ENCODE measurements at regions not wholly inside any gene's neighbourhood (a gene's known extent, or its start where the extent isn't known, plus 50 kb on each side); places are given as distances from the start of the nearest gene placed in this dataset.

GRCh38 chr6:82588020-82588419 lies 224.4 kb downstream of the TPBG start:
- TF ChIP-seq CTCF (IDR thresholded peaks at IDR 0.05; ENCODE audit: low read depth, low read length), result no peak
- no peak for DNase-seq (ENCODE audit: extremely low read depth, low read depth)

GRCh38 chr6:82588859-82589412 lies 225.3 kb downstream of the TPBG start:
- no peak for DNase-seq (ENCODE audit: extremely low read depth, low read depth)
- no peak for TF ChIP-seq CTCF (IDR thresholded peaks at IDR 0.05; ENCODE audit: low read depth, low read length)

- TF ChIP-seq CTCF (IDR thresholded peaks at IDR 0.05; ENCODE audit: low read depth, low read length), result peak; percentile 6
- DNase-seq (ENCODE audit: extremely low read depth, low read depth), result peak; percentile 8
Measured at GRCh38 chr6:82589509-82590206, 226.0 kb downstream of the TPBG start.

GRCh38 chr6:82597201-82597600 lies 233.6 kb downstream of the TPBG start:
- TF ChIP-seq CTCF (IDR thresholded peaks at IDR 0.05; ENCODE audit: low read depth, low read length), result no peak

GRCh38 chr6:82602776-82603175 lies 239.2 kb downstream of the TPBG start:
- TF ChIP-seq CTCF (IDR thresholded peaks at IDR 0.05; ENCODE audit: low read depth, low read length), result no peak
- DNase-seq (ENCODE audit: extremely low read depth, low read depth), result no peak

More at GRCh38 chr6:82597201-82597600, 233.6 kb downstream of the TPBG start:
- no peak for DNase-seq (ENCODE audit: extremely low read depth, low read depth)

- no peak for DNase-seq (ENCODE audit: extremely low read depth, low read depth)
- TF ChIP-seq CTCF (IDR thresholded peaks at IDR 0.05; ENCODE audit: low read depth, low read length), result no peak
Measured at GRCh38 chr6:82603871-82604270, 240.3 kb downstream of the TPBG start.

GRCh38 chr6:82607998-82608725 lies 244.5 kb downstream of the TPBG start:
- no peak for DNase-seq (ENCODE audit: extremely low read depth, low read depth)
- no peak for TF ChIP-seq CTCF (IDR thresholded peaks at IDR 0.05; ENCODE audit: low read depth, low read length)
